Stimulated activated CD4-positive, alpha-beta T cell treated with anti-CD3 and anti-CD28 coated beads, Interleukin-12 subunit alpha, Interleukin-12 subunit beta, amount 100 ng/mL, for 24 hours (primary cell): ENCODE measurements at regions not wholly inside any gene's neighbourhood (a gene's known extent, or its start where the extent isn't known, plus 50 kb on each side); places are given as distances from the start of the nearest gene placed in this dataset.

ENCODE experiments used
- DNase-seq, 2 experiments: peaks; one replicate each; pipeline ENCODE4 v3.0.0-alpha.2; 2020; ENCODE audit warnings: low read depth in 2 of 2

- DNase-seq = no peak
Observed at GRCh38 chr17:77647531-77647930, 311.0 kb upstream of the TNRC6C start.

GRCh38 chr17:77649717-77650211, 308.7 kb upstream of the TNRC6C start:
- no peak for DNase-seq

GRCh38 chr17:77651988-77652387, 306.5 kb upstream of the TNRC6C start:
- no peak for DNase-seq

GRCh38 chr17:77654296-77654695, 304.2 kb upstream of the TNRC6C start:
- DNase-seq = no peak

GRCh38 chr17:77654850-77655249, 303.7 kb upstream of the TNRC6C start:
- DNase-seq = no peak

- no peak for DNase-seq
Observed at GRCh38 chr17:77656054-77656453, 302.4 kb upstream of the TNRC6C start.

- no peak for DNase-seq
Observed at GRCh38 chr17:77657839-77658238, 300.7 kb upstream of the TNRC6C start.

- no peak for DNase-seq
Observed at GRCh38 chr17:77660524-77660923, 298.0 kb upstream of the TNRC6C start.

GRCh38 chr17:77662833-77663232, 295.7 kb upstream of the TNRC6C start:
- DNase-seq = no peak

- no peak for DNase-seq
Observed at GRCh38 chr17:77664097-77664729, 294.3 kb upstream of the TNRC6C start.

GRCh38 chr17:77665833-77666232, 292.7 kb upstream of the TNRC6C start:
- no peak for DNase-seq

- no peak for DNase-seq
Observed at GRCh38 chr17:77666462-77666861, 292.0 kb upstream of the TNRC6C start.

- DNase-seq = peak in 1 of 2 experiments; percentile 37
Observed at GRCh38 chr17:77666881-77667395, 291.6 kb upstream of the TNRC6C start.

GRCh38 chr17:77667478-77667877, 291.0 kb upstream of the TNRC6C start:
- DNase-seq = no peak

- DNase-seq = no peak
Observed at GRCh38 chr17:77668518-77668917, 290.0 kb upstream of the TNRC6C start.

- DNase-seq = no peak
Observed at GRCh38 chr17:77670173-77670572, 288.3 kb upstream of the TNRC6C start.

- DNase-seq = no peak
Observed at GRCh38 chr17:77674358-77674757, 284.1 kb upstream of the TNRC6C start.

GRCh38 chr17:77675411-77675810, 283.1 kb upstream of the TNRC6C start:
- DNase-seq = no peak

- DNase-seq = no peak
Observed at GRCh38 chr17:77675816-77676215, 282.7 kb upstream of the TNRC6C start.

- DNase-seq = no peak
Observed at GRCh38 chr17:77676237-77676661, 282.3 kb upstream of the TNRC6C start.

GRCh38 chr17:77677211-77677610, 281.3 kb upstream of the TNRC6C start:
- DNase-seq = no peak

GRCh38 chr17:77677630-77678029, 280.9 kb upstream of the TNRC6C start:
- DNase-seq = no peak

- no peak for DNase-seq
Observed at GRCh38 chr17:77679589-77679988, 278.9 kb upstream of the TNRC6C start.

GRCh38 chr17:77681861-77682260, 276.6 kb upstream of the TNRC6C start:
- DNase-seq = no peak
